IPS-18c (cell line): ENCODE measurements at regions not wholly inside any gene's neighbourhood (a gene's known extent, or its start where the extent isn't known, plus 50 kb on each side); places are given as distances from the start of the nearest gene placed in this dataset.
"Not testable (repeated sequence)": the region's sequence is repeated elsewhere in the genome, so short reads cannot be mapped to it uniquely, and the experiment has no call there.

Source experiments
- H3K4me3 ChIP-seq: 2 replicates; pipeline ENCODE4 v1.7.0; 2013; ENCODE audit warnings: low read depth, mild to moderate bottlenecking, low read length, moderate library complexity; ENCODE audit not compliant: insufficient read depth
- H3K9me3 ChIP-seq: one replicate; pipeline ENCODE4 v1.6.1; 2013; ENCODE audit warnings: mild to moderate bottlenecking, low read length, moderate library complexity; ENCODE audit not compliant: control insufficient read depth, insufficient read depth

DNA sequence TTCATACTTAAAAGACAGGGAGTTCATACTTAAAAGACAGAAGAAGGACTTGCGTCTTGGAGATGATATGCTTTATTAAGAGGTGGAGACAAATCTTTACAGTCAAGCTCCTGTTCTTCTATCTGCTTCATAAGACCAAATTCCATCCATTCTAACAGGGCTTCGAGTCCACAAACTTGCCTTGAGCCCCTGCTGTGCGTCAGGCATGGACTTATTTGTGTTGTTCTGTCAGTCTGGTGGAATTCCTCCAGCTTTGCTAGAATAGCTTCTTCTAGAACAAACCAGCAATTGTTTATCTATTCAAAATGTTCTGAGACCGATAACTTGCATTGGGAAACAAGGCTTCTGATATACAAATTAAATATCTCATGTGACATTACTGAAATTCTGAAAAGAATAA is 73.9 kb upstream of the SOX11 start:
- Histone ChIP-seq H3K4me3 (no peak overlapping the region), H3K9me3 (no peaks in the 10 kb centered on the region)

GRCh38 chr2:5625556-5626065 is 66.6 kb upstream of the SOX11 start:
- not testable (repeated sequence) for H3K4me3 ChIP-seq, H3K9me3 ChIP-seq

- H3K4me3 ChIP-seq, H3K9me3 ChIP-seq: not testable (repeated sequence)
These were observed 63.7 kb upstream of the SOX11 start for GRCh38 chr2:5628484-5628883.

GRCh38 chr2:5629510-5629909 is 62.7 kb upstream of the SOX11 start:
- not testable (repeated sequence) for H3K4me3 ChIP-seq, H3K9me3 ChIP-seq

DNA sequence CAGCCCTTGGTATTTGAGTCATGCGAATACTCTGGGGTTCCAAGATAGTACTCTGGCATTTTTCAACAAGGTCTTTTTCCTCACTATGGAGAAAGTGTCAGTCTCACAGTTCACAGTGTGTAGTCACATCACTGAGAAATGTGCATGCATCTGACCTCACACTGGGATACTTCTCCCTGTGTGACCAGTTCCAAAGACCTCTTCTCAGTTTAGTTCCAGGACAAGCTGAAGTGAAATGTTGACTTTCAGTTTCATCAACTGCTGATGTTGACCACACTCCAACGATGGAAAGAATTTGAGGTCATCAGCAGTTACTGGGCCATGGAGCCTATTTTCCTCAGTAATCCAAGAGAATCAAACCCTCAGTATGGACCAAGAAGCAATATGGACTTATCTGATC is 55.1 kb upstream of the SOX11 start:
- not testable (repeated sequence) for H3K4me3 ChIP-seq, H3K9me3 ChIP-seq
